Nephron progenitor cell (in vitro differentiated cells): ENCODE measurements at regions not wholly inside any gene's neighbourhood (a gene's known extent, or its start where the extent isn't known, plus 50 kb on each side); places are given as distances from the start of the nearest gene placed in this dataset.

Experiments used
- DNase-seq: peaks from one replicate; pipeline ENCODE4 v3.0.0; 2021
- H3K27ac Mint-ChIP-seq: 2 replicates; pipeline ENCODE4 v1.8.0; 2021; ENCODE audit warnings: mild to moderate bottlenecking, moderate library complexity, mixed read lengths
- H3K27me3 Mint-ChIP-seq: 2 replicates; pipeline ENCODE4 v1.8.0; 2021; ENCODE audit warnings: mild to moderate bottlenecking, low read depth, mixed read lengths; ENCODE audit not compliant: poor library complexity
- H3K36me3 Mint-ChIP-seq: 2 replicates; pipeline ENCODE4 v1.8.0; 2021; ENCODE audit warnings: low read depth, mixed read lengths
- H3K4me1 Mint-ChIP-seq: 2 replicates; pipeline ENCODE4 v1.8.0; 2021; ENCODE audit warnings: mixed read lengths
- H3K4me3 Mint-ChIP-seq: 2 replicates; pipeline ENCODE4 v1.8.0; 2021; ENCODE audit warnings: mild to moderate bottlenecking, moderate library complexity, mixed read lengths
- H3K9me3 Mint-ChIP-seq: 2 replicates; pipeline ENCODE4 v1.8.0; 2021; ENCODE audit warnings: mild to moderate bottlenecking, moderate library complexity, mixed read lengths
- CTCF ChIP-seq: fragments of 200-600 bp; sonication (generic); IDR thresholded peaks from 2 replicates; pipeline ENCODE4 v1.5.0; 2021; ENCODE audit warnings: antibody characterized with exemption

- Mint-ChIP-seq H3K27ac (no peak overlapping the region), H3K4me3 (no peak overlapping the region), H3K27me3 (no peaks in the 10 kb centered on the region), H3K36me3 (no peaks in the 10 kb centered on the region), H3K9me3 (peaks cover 7% of the 10 kb centered on the region), H3K4me1 (no peaks in the 10 kb centered on the region)
- no peak for DNase-seq
- no peak for TF ChIP-seq CTCF
These were observed 471.8 kb upstream of the ARHGEF26 start for GRCh38 chr3:153649286-153649839.

GRCh38 chr3:153652076-153652475 is 469.1 kb upstream of the ARHGEF26 start:
- Mint-ChIP-seq H3K4me1 (no peaks in the 10 kb centered on the region), H3K27me3 (no peaks in the 10 kb centered on the region), H3K4me3 (no peak overlapping the region), H3K36me3 (no peaks in the 10 kb centered on the region), H3K27ac (no peak overlapping the region), H3K9me3 (peaks cover 6% of the 10 kb centered on the region)
- no peak for DNase-seq
- TF ChIP-seq CTCF, result no peak

- Mint-ChIP-seq H3K9me3 (peaks cover 6% of the 10 kb centered on the region), H3K27me3 (no peaks in the 10 kb centered on the region), H3K27ac (no peak overlapping the region), H3K36me3 (no peaks in the 10 kb centered on the region), H3K4me1 (no peaks in the 10 kb centered on the region), H3K4me3 (no peak overlapping the region)
- TF ChIP-seq CTCF, result no peak
- no peak for DNase-seq
These were observed 464.1 kb upstream of the ARHGEF26 start for GRCh38 chr3:153657046-153657445.

GRCh38 chr3:153657461-153657860 is 463.7 kb upstream of the ARHGEF26 start:
- no peak for DNase-seq
- no peaks in the 10 kb centered on the region for H3K27me3 Mint-ChIP-seq

GRCh38 chr3:153658136-153658535 is 463.1 kb upstream of the ARHGEF26 start:
- DNase-seq, result no peak
- H3K4me3 Mint-ChIP-seq, result no peak overlapping the region

More at GRCh38 chr3:153657461-153657860, 463.7 kb upstream of the ARHGEF26 start:
- Mint-ChIP-seq H3K9me3 (peaks cover 6% of the 10 kb centered on the region), H3K36me3 (no peaks in the 10 kb centered on the region), H3K4me1 (no peaks in the 10 kb centered on the region), H3K27ac (no peak overlapping the region), H3K4me3 (no peak overlapping the region)
- no peak for TF ChIP-seq CTCF

More at GRCh38 chr3:153658136-153658535, 463.1 kb upstream of the ARHGEF26 start:
- H3K36me3 Mint-ChIP-seq, result no peaks in the 10 kb centered on the region
- no peak overlapping the region for H3K27ac Mint-ChIP-seq
- H3K9me3 Mint-ChIP-seq, result peaks cover 6% of the 10 kb centered on the region
- H3K4me1 Mint-ChIP-seq, result no peaks in the 10 kb centered on the region
- TF ChIP-seq CTCF, result no peak
- H3K27me3 Mint-ChIP-seq, result no peaks in the 10 kb centered on the region
